NCI-H2196 (cell line): ENCODE measurements at regions not wholly inside any gene's neighbourhood (a gene's known extent, or its start where the extent isn't known, plus 50 kb on each side); places are given as distances from the start of the nearest gene placed in this dataset.
"Not testable (repeated sequence)": the region's sequence is repeated elsewhere in the genome, so short reads cannot be mapped to it uniquely, and the experiment has no call there.

ENCODE experiments used
- DNase-seq: peaks from one replicate; lab custom pipeline; 2025; ENCODE audit not compliant: unreplicated experiment; lab: John Stamatoyannopoulos, UW

DNA sequence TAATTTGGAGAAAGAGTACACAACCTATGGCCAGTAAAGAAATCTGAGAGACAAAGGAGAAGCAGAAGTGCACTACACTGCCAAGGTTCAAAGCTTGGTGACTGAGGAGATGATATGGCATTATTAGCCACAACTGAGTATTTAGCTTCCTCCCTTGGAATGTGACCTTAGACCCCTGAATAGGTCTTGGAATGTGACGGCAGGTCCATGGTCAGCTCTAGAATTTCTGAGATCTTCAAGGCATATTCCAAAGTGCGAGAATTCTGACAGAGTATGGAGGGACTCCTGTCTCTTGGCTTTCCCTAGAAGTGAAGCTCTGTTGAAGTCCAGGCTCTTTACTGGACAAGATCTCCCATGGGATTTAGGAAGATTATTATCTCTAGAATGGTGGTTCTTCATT is 130.0 kb upstream of the FN1 start:
- no peak for DNase-seq

DNA sequence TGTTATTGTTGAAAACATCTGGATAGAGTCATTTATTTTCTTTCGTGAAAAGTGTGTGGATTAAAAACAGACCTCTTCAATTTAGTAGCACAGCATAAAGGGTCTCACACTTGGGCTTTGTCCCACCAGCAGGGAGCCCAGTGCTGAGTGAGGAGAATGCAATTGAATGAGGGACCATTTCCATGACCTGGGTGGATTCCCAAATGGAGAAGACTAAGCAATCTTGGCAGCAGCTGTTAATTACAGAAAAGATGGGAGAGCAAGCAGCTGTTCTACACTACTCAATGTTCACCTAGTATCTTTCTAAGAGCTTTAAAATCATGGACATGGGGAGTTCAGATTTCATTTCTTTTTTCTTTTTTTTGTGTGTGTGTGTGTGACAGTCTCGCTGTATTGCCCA is 121.8 kb upstream of the FN1 start:
- DNase-seq, result no peak

GRCh38 chr2:215556979-215557378 is 121.1 kb upstream of the FN1 start:
- DNase-seq, result no peak

DNA sequence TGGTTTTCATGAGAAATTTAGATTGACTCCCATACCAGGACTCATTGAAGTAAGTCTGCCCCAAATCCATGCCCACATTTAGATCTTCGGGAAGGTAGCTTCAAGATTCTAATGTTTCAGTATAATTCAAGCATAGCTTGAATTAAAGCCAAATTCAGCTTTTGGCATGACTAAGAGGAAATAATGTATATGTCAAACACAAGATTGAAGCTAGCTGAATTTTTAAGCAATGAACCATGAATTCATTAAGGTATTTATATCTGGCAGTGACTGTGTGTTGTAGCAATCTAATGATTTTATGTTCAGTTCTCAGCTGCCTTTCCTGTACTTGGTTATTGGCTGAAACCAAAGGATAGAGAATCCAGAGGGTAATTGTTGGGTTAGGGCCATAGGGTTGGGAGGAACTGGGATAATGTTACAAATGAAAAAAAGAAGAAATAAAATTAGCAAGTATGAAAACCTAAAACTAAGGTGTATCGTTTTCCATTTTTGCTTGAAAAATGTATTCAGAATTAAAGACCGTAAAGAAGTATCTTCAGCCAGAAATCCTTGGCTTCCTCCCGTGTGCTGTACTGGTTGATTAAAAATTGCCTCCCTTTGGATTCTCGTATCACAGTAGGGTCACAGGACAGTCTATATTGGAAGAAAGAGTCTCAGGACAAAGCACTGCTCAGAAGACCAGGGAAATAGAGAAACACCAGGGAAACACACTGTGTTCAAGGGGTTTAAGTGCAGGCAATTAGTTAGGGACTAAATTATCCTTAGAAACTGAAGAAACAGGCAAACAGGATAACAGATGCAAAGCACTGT is 119.0 kb upstream of the FN1 start:
- DNase-seq, result no peak

- DNase-seq, result no peak
Observed at GRCh38 chr2:215553946-215554345, 118.1 kb upstream of the FN1 start.

DNA sequence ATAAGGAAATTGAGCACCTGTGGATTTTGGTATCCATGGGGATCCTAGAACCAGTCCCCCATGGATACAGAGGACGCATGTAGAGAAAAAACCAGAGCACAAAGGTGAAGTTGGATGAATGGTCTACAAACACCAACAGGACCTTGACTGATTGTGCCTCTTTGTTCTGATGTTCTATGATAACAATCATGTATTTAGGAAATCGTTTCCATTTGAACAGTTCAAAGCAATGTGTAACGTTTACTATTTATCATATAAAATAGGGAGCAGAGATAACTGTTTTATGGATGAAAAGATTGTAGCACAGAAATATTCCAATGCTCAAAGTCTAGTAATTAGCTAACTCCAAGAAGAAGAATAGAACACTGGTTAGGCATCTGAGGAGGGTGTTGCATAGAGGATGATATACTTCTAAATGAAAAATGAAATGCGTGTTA is 116.3 kb upstream of the FN1 start:
- no peak for DNase-seq

DNA sequence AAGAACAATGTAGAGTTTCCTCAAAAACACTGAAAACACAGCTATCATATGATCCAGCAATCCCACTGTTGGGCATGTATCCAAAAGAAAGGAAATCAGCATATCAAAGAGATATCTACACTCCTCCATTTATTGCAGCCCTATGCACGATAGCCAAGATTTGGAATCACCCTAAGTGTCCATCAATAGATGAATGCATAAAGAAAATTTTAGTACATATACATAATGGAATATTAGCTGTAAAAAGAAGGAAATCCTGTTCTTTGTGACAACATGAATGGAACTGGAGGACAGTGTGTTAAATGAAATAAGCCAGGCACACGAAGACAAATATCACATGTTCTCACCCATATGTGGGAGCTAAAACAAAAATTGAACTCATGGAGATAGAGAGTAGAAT is 114.5 kb upstream of the FN1 start:
- no peak for DNase-seq

DNA sequence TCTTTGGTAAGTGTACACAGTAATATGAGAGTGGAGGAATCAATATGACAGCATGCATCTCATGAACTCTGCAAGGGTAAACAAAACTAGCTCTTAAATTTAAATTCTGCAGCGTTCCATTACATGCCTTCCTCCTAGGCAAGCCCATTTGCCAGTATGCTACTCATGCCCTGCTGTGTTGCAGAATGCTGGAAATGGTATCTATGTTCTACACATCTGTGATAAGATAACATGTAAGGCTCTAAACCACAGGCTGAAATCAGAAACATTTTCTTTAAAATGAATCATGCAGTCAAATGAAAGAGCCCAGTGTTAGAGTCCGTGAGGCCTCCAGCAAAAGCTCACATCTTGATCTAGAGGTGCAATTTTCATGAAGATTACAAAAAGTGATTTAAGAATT is 112.8 kb upstream of the FN1 start:
- no peak for DNase-seq

DNA sequence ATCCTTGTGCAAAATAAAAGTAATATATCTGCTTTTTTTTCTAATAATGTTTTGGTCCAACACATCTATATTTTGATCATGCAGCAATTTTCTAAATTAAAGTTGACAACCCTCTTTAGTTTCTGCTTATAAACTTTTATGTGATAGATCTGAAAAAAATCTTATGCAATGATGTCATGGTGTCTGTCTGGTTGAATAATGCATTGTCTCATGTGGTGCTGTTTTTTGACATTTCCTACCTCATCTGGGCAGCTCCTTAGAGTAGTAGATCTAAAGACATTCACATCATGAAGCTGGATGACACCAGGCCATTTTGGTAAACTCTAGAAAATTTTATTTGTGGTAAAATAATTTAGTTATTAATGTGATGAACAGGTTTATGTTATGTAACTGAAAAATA is 106.8 kb upstream of the FN1 start:
- DNase-seq, result no peak

DNA sequence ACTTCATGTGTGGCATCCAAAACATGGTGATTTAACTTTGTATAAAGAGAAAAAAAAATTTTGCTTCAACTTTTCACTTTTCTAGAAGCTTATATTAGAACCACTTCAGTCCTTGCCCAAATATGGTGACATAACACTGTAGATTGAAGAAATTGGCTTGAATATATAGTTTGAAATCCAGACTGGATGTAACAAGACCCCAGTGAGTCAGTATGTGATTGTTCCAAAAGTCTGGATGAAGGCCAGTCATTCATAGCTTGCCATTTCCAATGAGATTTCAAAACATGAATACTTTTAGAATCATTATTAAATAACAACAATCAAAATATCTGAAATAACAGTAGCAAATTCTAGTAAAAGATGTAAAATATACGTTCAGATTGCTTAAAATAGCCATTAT is 104.8 kb upstream of the FN1 start:
- DNase-seq, result no peak

GRCh38 chr2:215537611-215538010 is 101.7 kb upstream of the FN1 start:
- DNase-seq, result no peak

- DNase-seq, result no peak
Observed at GRCh38 chr2:215536510-215536909, 100.6 kb upstream of the FN1 start.

DNA sequence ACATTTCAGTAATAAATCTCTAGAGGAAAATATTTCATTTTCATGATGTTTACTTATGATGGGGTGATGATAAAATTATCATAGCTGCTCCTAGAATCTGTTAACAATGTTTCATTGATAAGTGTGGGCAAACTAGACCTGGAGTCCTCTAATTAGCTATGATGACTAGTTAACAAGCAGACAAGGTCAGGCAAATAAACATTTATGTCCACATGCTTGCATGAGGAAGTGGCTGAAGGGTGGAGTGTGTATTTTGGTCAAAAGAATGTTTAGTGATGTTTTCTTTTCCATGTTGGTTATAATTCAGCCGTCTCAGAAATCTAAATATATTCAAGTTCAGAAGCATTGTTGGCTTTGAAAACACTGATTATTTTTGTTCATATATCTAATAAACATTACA is 99.9 kb upstream of the FN1 start:
- no peak for DNase-seq

DNA sequence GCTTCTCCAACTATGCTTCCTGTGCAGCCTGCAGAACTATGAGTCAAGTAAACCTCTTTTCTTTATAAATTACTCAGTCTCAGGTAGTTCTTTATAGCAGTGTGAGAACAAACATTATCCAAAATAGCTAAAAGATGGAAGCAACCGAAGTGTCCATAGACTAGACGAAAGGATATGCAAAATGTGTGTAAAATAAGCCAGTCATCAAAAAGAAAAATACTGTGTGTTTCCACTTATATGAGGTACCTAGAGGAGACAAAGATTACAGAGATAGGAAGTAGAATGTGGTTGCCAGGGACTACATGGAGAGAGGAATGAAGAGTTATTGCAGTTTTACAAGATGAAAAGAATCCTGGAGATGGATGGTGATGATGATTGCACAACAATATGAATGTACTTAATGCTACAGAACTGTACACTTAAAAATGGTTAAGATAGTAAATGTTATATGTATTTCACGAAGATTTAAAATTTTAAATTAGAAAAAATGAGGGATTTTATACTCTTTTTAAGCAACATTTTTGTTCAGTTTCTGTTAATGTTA is 99.3 kb upstream of the FN1 start:
- no peak for DNase-seq

DNA sequence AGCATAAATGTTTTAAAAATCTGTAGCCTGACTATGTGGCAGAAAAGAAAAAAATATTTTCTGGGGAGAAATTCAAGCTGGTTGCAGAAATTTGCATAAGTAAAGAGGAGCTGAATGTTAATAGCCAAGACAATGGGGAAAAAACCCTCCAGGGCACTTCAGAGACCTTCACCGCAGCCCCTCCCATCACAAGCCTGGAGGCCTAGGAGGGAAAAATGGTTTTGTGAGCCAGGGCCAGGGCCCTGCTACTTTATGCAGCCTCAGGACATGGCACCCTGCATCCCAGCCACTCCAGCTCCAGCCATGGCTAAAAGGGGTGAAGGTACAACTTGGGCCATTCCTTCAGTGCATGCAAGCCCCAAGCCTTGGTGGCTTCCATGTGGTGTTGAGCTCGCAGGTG is 97.8 kb upstream of the FN1 start:
- not testable (repeated sequence) for DNase-seq

GRCh38 chr2:215532844-215533243 is 97.0 kb upstream of the FN1 start:
- DNase-seq, result no peak

DNA sequence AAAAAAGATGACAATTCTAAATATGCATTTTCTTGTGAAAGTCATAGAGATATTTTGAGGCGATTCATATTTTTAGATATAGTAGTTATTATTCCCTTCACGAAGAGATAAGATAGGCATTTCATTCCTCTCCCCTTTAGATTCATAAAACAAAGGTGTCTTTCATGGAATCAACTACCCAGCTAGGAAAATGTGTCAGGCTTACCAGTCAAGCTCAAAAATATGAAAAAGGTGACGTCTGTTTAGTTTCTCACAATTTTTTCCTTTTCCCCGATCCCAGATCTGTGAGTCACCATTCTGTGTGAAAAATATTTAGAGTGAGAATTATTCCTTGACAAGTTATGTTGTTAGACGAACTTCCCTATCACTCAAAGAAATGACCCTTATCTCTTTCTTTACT is 95.4 kb upstream of the FN1 start:
- DNase-seq, result no peak

DNA sequence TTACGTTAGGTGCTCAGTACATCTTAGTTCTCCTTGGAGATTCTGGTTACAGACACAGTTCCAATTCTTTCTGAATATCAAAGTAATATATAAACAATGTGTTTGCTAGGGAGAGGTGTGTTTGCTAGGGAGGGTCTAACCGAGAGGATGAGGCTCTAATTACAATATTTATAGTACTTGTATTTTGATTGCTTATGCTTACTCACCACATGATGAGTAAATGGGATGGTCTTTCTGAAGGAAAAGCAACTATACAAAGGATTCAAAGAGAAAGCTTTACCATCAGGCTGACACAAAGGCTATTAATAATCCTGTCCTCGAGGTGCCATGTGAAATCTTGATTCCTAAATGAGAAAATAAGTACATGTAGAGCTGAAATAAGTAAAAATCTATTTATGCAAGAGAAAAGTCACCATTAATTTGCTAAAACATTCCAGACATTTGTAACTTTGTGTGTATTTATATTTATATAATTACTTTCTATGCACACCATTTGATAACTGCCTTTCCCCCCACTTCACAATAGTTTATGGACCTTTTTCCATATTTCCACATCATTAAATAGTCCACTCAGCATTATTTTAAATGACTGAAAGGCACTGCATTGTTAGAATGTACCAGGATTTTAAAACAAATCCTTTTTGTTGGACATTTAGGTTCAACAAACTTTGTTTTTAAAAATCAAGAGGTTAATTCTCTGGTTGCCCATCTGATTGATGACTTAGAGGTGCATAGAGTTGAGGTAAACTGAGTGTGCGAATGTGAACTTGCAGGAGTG is 94.5 kb upstream of the FN1 start:
- no peak for DNase-seq

DNA sequence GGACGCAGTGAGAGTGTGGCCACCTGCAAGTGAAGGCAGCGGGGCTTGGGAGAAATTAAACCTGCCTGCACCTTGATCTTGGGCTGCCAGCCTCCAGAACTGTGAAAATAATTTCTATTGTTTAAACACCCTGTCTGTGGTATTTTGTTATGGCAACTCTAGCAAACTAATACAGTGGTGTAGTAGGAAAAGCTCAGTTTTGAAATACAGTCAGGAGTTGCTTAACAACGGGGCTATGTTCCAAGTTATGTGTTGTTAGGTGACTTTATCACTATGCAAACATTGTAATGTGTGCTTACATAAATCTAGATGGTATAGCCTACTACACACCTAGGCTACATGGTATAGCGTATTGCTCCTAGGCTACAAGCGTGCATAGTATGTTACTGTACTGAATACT is 93.4 kb upstream of the FN1 start:
- DNase-seq, result no peak

DNA sequence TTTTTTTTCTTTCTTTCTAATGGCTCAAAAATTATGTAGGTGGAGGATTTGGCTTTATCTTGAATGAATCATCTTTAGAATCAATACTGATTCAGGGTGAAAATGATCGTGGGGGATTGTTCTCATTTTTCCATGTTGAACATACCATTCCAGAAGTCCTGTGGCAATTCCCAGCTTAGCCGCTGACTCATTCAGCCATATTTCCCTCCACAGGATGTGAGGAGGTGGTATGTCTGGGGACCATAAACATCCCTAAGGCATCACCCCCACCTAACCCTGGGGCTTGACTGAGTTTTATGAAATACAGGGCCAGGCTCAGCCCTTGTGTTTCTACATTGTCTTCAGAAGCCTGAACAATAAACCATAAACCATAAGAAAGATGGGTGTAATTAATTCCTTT is 92.7 kb upstream of the FN1 start:
- DNase-seq, result no peak

DNA sequence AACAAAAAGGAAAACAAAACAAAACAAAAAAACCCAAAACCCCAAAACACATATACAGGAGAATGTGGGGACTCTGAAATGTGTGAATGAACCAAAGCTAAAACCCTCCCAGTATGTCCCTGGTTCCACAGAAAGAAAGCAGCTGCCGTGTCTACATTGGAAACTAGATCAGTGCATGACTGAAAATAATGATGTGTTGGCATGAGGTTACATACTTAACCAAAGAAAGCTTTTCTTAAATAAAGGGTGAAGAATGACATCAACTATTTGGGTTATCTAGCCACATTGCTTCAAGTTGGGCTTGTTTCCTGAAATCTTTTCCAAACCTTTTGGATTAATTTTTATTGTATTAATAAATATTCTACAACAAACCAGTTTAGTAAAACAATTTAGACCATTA is 91.9 kb upstream of the FN1 start:
- no peak for DNase-seq

- no peak for DNase-seq
Observed at GRCh38 chr2:215526341-215526740, 90.5 kb upstream of the FN1 start.
